ENCODE measurements at regions not wholly inside any gene's neighbourhood (a gene's known extent, or its start where the extent isn't known, plus 50 kb on each side); places are given as distances from the start of the nearest gene placed in this dataset.
"Not testable (repeated sequence)": the region's sequence is repeated elsewhere in the genome, so short reads cannot be mapped to it uniquely, and the experiment has no call there.

GRCh38 chr3:55294557-55294956 lies 192.5 kb downstream of the WNT5A start:
- DNase-seq = no peak

DNA sequence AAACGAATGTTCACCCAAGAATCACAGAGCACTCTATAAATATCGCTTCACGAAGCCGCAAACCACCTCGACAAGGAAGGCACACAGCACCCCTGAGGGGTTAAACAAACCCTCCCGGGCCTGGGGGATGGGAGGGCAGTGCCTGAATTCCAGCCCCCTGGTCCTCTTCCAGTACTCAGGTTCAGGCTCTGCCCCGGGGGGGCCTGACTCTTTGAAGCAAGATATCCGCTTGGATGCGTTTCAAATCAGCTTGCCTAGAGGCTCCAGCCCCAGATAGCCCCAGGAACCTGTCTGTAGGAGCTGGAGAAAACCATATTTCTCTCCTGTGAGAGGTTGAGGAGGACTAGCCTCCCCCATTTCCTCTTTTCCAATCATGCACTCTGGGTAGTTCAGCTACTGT lies 194.7 kb downstream of the WNT5A start:
- no peak for DNase-seq

DNA sequence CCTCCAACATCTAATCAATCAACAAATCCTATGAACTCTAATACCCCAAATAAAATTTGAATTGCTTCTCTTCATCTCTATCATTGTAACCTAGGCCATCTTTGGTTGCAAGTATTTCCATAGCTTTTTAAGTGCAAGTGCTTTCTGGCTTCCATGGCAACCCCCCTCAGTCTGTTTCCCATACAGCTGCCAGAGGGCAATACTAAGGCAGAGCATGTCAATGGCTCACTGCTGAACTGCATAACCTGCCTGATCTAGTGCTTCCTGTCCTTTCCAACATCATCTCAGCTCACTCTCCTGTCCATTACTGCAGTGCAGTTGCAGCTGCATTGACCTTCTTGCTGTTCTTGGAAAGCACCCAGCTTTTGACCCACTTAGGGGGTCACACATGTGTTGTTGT lies 198.4 kb downstream of the WNT5A start:
- DNase-seq = no peak

- DNase-seq = no peak
These were observed 200.4 kb downstream of the WNT5A start for GRCh38 chr3:55286693-55287092.

DNA sequence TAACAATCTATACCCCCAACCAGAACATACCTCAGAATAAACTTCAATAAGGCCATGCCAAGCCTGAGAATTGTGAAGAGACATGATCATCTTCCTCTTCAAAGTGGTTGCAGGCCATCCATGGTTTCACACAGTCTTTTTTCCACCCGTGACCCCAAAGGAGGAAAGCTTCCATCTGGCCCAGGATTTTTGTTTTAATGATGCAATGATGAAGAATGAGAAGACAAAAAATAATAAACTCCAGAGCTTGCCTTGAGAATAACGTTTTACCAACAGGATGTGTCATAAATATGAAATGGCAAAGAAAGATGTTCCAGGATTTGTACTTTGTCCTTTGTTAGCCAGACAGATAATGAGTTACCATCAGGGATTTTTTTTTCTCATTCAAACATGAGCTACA lies 201.9 kb downstream of the WNT5A start:
- DNase-seq = no peak

GRCh38 chr3:55283441-55283925 lies 203.6 kb downstream of the WNT5A start:
- DNase-seq = no peak

- DNase-seq = no peak
These were observed 204.1 kb downstream of the WNT5A start for GRCh38 chr3:55282994-55283393.

DNA sequence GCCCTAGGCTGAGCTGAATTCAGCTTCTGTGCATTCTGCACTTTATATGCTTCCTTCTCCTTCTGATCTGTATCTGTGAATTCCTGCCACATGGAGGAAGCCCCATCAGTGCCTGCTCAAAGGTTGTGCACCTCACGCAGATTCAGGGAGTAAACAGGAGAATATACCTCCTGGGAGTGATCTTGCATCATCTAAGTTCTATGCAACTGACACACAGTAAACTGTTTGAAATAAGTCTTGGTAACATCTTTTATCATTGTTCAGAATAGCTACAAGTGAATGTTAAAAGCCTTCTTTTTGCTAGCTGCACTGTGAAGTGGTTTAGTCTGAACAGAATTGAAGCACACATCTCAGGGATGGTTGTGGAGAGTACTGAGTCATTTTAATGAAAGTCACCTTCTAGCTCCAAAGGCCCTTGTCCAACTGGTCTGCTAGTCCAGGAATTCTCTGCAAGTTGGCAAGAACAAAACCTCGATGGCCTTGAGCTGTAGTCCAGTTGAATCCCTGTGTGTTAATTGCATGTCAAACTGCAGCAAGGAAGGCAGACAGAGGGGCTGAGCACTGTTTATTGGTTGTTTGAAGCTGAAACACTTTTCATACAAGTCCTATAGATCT lies 215.0 kb downstream of the WNT5A start:
- no peak for DNase-seq

- no peak for DNase-seq
These were observed 215.6 kb downstream of the WNT5A start for GRCh38 chr3:55271549-55271948.

DNA sequence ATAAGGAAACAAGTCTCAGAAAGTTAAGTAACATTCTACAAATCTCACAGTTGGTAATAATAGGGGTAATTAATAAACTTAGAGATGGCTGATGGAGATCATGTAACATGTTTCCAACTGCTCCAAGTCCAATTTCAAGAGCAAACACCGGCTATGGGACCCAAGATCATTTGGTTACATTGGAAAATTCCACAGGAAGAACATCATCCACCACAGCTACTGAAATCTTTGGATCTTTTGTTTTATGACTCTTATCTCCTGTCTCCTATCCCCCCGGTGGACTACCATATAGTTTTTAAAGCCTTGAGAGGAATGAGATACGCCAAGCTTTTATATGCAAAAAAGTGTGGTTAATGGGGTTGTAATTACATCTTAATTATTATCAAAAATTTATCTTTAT lies 216.1 kb downstream of the WNT5A start:
- no peak for DNase-seq

DNA sequence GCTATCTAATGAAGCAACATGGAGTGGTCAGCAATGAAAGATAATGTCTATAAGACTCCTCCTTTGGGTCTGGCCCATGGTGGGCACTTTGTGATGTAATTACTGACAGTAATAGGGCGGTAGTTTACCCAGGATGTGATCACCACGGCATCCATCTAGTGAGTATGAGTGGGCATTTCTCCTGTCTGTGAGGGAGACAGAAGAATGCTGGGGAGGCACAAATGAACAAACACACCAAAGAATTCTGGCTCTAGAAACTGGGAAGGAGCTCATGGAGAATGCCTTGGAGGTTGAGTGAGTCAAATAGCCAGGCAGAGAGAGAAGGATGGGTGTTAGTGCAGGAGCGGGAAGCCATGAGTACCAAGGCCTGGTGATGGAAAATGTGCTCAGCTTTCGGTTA lies 217.5 kb downstream of the WNT5A start:
- no peak for DNase-seq

GRCh38 chr3:55269096-55269495 lies 218.0 kb downstream of the WNT5A start:
- DNase-seq = no peak

GRCh38 chr3:55267206-55267930 lies 219.7 kb downstream of the WNT5A start:
- no peak for DNase-seq

DNA sequence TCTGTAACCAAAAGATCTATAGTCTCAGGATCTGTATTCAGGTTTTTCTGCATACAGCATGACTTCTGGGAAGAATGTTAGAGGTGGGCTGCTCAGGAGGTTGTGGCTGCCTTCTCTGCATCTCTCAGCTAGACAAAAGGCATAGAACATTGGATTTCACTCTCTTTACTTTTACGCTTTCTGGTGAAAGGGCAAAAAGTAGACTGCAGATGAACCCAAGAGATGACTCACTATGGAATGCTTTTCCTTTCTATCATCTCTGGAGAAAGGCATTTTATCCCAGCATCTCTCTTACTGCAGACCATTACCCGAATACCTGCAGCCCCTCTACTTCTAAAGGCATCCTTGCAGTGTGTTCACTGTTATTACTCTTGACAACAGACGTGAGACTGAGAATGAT lies 222.2 kb downstream of the WNT5A start:
- DNase-seq = no peak

GRCh38 chr3:55252921-55253320 lies 234.2 kb downstream of the WNT5A start:
- no peak for DNase-seq

DNA sequence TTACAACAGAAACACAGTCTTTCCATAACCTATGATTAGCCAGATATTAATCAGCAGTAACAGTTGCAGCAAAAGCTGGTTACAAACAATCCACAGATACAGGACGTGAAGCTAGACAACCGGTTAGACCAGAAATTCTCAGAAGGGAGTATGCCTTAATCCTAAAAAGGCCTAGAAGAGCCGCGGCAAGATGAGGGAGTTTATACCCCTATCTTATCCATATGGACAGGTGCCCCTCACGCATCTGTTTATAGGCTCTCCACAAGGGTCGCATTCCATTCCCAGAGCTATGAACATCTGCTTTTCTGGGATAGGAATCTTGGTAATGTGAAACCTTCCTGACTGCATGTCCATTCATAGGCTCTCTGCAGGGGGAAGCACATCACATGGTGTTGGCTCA lies 237.9 kb downstream of the WNT5A start:
- not testable (repeated sequence) for DNase-seq

GRCh38 chr3:55247666-55248065 lies 239.4 kb downstream of the WNT5A start:
- DNase-seq = no peak

DNA sequence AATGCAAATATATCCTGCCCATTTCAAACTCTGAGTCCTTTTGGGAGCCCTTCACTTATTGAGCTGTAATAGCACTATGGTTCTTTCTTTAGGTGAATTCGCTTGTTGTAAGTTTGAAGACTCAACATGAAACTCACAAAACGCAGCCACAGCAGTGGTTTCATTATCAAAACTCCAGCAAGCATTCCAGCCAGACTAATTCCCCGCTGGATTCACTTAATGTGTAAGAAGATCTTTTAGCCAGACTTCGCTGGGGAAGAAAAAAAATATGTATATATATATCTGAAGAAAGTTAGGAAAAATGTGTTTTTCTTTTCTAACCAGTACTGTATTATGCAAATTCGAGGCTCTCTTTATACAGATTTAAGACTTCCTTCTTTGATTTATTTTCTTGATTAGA lies 241.1 kb downstream of the WNT5A start:
- DNase-seq = no peak

- no peak for DNase-seq
These were observed 241.8 kb downstream of the WNT5A start for GRCh38 chr3:55245351-55245750.

DNA sequence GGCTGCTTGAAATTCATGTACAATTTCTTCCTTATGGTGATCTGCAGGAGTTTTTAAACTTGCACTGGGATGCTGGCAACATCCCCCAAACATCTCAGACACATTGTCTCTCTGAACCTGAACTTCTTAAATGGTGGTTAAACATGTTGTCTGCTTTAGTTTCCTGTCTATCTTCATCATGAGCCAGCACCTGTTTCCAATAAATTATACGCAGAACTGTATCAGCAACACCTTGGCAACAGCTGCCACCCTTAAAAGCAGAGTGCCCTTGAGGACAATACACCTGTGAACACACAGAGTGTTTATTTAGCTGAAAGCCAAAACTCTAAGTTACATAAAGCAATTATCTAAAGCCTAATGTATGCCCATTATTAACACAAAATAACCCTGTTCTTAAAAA lies 242.9 kb downstream of the WNT5A start:
- DNase-seq = peak; percentile 83 to 86

DNA sequence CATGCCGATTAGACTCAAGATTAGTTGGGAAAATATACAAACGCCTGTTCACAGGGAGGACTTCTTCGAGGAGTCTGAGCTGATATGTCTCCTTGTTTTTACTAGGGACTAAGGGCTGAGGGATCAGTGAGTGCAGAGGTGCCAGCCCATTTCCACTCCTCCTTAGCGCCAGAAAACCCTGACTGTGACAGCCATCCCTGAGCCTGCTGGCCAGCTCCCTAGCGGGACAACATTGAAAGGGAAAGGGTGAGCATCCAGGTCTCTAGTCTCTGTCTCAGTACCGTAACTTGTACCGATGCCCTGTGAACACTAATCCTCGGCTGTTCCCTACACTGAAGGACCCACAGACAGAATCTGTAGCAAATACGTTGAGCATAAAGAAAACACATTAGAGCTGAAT lies 243.4 kb downstream of the WNT5A start:
- peak in 1 of 2 experiments; percentile 25 for DNase-seq

GRCh38 chr3:55242921-55243320 lies 244.2 kb downstream of the WNT5A start:
- DNase-seq = no peak

GRCh38 chr3:55241098-55241497 lies 246.0 kb downstream of the WNT5A start:
- DNase-seq = no peak

GRCh38 chr3:55235416-55235815 lies 251.7 kb downstream of the WNT5A start:
- no peak for DNase-seq

DNA sequence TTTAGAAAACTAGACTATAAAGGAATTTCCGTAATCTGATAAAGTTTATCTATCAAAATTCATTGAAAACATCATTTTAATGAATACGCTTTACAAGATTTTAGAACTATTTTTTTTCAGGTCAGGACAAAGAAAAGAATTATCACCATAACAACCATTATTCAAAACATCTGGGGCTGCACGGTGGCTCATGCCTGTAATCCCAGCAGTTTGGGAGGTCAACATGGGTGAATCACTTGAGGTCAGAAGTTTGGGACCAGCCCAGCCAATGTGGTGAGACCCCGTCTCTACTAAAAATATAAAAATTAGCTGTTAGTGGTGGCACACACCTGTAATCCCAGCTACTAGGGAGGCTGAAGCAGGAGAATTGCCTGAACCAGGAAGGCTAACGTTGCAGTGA lies 260.4 kb downstream of the WNT5A start:
- DNase-seq = no peak
